SK-N-SH (cell line): ENCODE measurements at regions not wholly inside any gene's neighbourhood (a gene's known extent, or its start where the extent isn't known, plus 50 kb on each side); places are given as distances from the start of the nearest gene placed in this dataset.

ENCODE experiments used
- CTCF ChIA-PET: fragments of 300-600, 350-600 bp; formaldehyde crosslinking; extraction: SDS; loops from one replicate; lab custom pipeline; 2021; lab: Yijun Ruan, JAX
- POLR2A ChIA-PET: fragments of 350-600 bp; sonication (Branson Sonifier 250); formaldehyde crosslinking; extraction: SDS; loops from one replicate; lab custom pipeline; 2020; ENCODE audit warnings: antibody characterized with exemption, inconsistent platforms; lab: Yijun Ruan, JAX
- DNase-seq: peaks from one replicate; pipeline ENCODE4 v3.0.0; 2012
- H2AFZ ChIP-seq: fragments of 200-600 bp; sonication (generic); 2 replicates; pipeline ENCODE4 v1.8.1; 2016; ENCODE audit warnings: antibody characterized with exemption, mild to moderate bottlenecking, low read depth
- H3F3A ChIP-seq: fragments of 200-600 bp; sonication (generic); replicated peaks from 2 replicates; pipeline ENCODE3; 2016; ENCODE audit warnings: antibody characterized with exemption, mild to moderate bottlenecking; ENCODE audit not compliant: insufficient read depth
- H3K27ac ChIP-seq, 2 experiments: fragments of 200-500 bp in 1 of 2; fragments of 200-600 bp in 1 of 2; sonication (Bioruptor generic) in 1 of 2; sonication (generic), shearing (Covaris generic) in 1 of 2; 2 replicates each; pipeline versions ENCODE4 v1.5.1 to v1.6.1; 2014 to 2016; ENCODE audit warnings: low read depth in 2 of 2, inconsistent platforms in 1 of 2, low read length in 1 of 2, mild to moderate bottlenecking in 1 of 2, mixed read lengths in 1 of 2
- H3K27me3 ChIP-seq: fragments of 200-600 bp; sonication (generic), shearing (Covaris generic); 2 replicates; pipeline ENCODE4 v1.6.1; 2016; ENCODE audit warnings: mixed run types; ENCODE audit not compliant: insufficient read depth
- H3K36me3 ChIP-seq, 2 experiments: fragments of 200-500 bp in 1 of 2; fragments of 200-600 bp in 1 of 2; sonication (Bioruptor generic) in 1 of 2; sonication (generic) in 1 of 2; replicated peaks in 1 of 2; 2 replicates each; pipeline versions ENCODE3 to v1.5.1; 2014 to 2016; ENCODE audit warnings: low read length in 1 of 2, mild to moderate bottlenecking in 1 of 2; ENCODE audit not compliant: insufficient read depth in 2 of 2, control insufficient read depth in 1 of 2
- H3K4me1 ChIP-seq, 2 experiments: fragments of 200-500 bp in 1 of 2; fragments of 200-600 bp in 1 of 2; sonication (Bioruptor generic) in 1 of 2; sonication (generic), shearing (Covaris generic) in 1 of 2; 2 replicates each; pipeline versions ENCODE4 v1.5.1 to v1.6.1; 2014 to 2016; ENCODE audit warnings: low read depth in 1 of 2, low read length in 1 of 2, mixed run types in 1 of 2; ENCODE audit not compliant: insufficient read depth in 2 of 2, control insufficient read depth in 1 of 2
- H3K4me2 ChIP-seq: fragments of 200-600 bp; sonication (generic), shearing (Covaris generic); 2 replicates; pipeline ENCODE4 v1.6.1; 2017; ENCODE audit warnings: mixed run types
- H3K4me3 ChIP-seq, 2 experiments: fragments of 200-500 bp in 1 of 2; fragments of 200-600 bp in 1 of 2; sonication (Bioruptor generic) in 1 of 2; sonication (generic), shearing (Covaris generic) in 1 of 2; 2 replicates each; pipeline versions ENCODE4 v1.5.1 to v1.8.1; 2014 to 2016; ENCODE audit warnings: low read depth in 2 of 2, inconsistent platforms in 1 of 2, low read length in 1 of 2, mild to moderate bottlenecking in 1 of 2, mixed read lengths in 1 of 2, moderate library complexity in 1 of 2
- H3K79me2 ChIP-seq: fragments of 200-600 bp; sonication (generic); 2 replicates; pipeline ENCODE4 v1.8.1; 2017; ENCODE audit warnings: mild to moderate bottlenecking; ENCODE audit not compliant: insufficient read depth
- H3K9ac ChIP-seq: fragments of 200-600 bp; sonication (generic); 2 replicates; pipeline ENCODE4 v1.6.1; 2017; ENCODE audit warnings: mixed run types
- H3K9me2 ChIP-seq: fragments of 200-600 bp; sonication (generic); 2 replicates; pipeline ENCODE4 v1.6.1; 2017; ENCODE audit warnings: mixed run types
- H3K9me3 ChIP-seq: fragments of 200-600 bp; sonication (generic); 2 replicates; pipeline ENCODE4 v1.6.1; 2017; ENCODE audit warnings: mixed run types, mild to moderate bottlenecking, moderate library complexity
- H4K20me1 ChIP-seq: fragments of 200-600 bp; sonication (generic); 2 replicates; pipeline ENCODE4 v1.6.1; 2017; ENCODE audit warnings: mild to moderate bottlenecking, mixed run types; ENCODE audit not compliant: insufficient read depth
- EP300 ChIP-seq, 2 experiments: IDR thresholded peaks; 2 replicates each; pipeline versions ENCODE4 v1.4.0 to v1.6.1; 2012; ENCODE audit warnings: borderline replicate concordance in 1 of 2, low read depth in 1 of 2, low read length in 1 of 2
- GATA2 ChIP-seq: sonication (generic); formaldehyde crosslinking; IDR thresholded peaks from 2 replicates; pipeline ENCODE4 v1.5.0; 2020; ENCODE audit warnings: mild to moderate bottlenecking, missing genetic modification reagents
- JUND ChIP-seq: IDR thresholded peaks from 2 replicates; pipeline ENCODE4 v1.4.0; 2012
- MEF2A ChIP-seq: IDR thresholded peaks from 2 replicates; pipeline ENCODE4 v1.4.0; 2012; ENCODE audit warnings: low read depth, borderline replicate concordance
- NRF1 ChIP-seq: IDR thresholded peaks from 2 replicates; pipeline ENCODE4 v1.6.1; 2012; ENCODE audit warnings: low read depth, mild to moderate bottlenecking, low read length
- POLR2AphosphoS5 ChIP-seq: IDR thresholded peaks from 2 replicates; pipeline ENCODE4 v1.6.1; 2012; ENCODE audit warnings: low read depth, low read length
- RAD21 ChIP-seq: IDR thresholded peaks from 2 replicates; pipeline ENCODE4 v1.6.1; 2012; ENCODE audit warnings: mild to moderate bottlenecking, low read length
- RCOR1 ChIP-seq: fragments of 150-350 bp; IDR thresholded peaks from 2 replicates; pipeline ENCODE4 v1.6.1; 2017; ENCODE audit warnings: antibody characterized with exemption, low read length
- SIN3A ChIP-seq: IDR thresholded peaks from 2 replicates; pipeline ENCODE4 v1.6.1; 2012; ENCODE audit warnings: low read depth, mild to moderate bottlenecking, low read length, moderate library complexity, borderline replicate concordance
- SMC3 ChIP-seq: IDR thresholded peaks from 2 replicates; pipeline ENCODE4 v1.6.1; 2012; ENCODE audit warnings: low read depth, low read length, improper control_type of control experiment
- TAF1 ChIP-seq: IDR thresholded peaks from 2 replicates; pipeline ENCODE4 v1.6.1; 2012; ENCODE audit warnings: low read depth, mild to moderate bottlenecking, low read length, moderate library complexity, borderline replicate concordance
- TCF12 ChIP-seq: IDR thresholded peaks from 2 replicates; pipeline ENCODE4 v1.4.0; 2012
- WGBS: methylation state at CpG from one replicate; pipeline ENCODE4 v1.1.6; 2017; ENCODE audit warnings: low lambda C conversion rate; 5-methylcytosine and 5-hydroxymethylcytosine counted together
- TF ChIP-seq, protein P1 (sequence below): IDR thresholded peaks from 2 replicates; pipeline ENCODE4 v1.6.1; 2012; ENCODE audit warnings: mild to moderate bottlenecking, low read depth, low read length, moderate library complexity
- TF ChIP-seq, protein P2 (sequence below): IDR thresholded peaks from 2 replicates; pipeline ENCODE4; 2012
- TF ChIP-seq, protein P3 (sequence below): fragments of 200-600 bp; sonication (generic); IDR thresholded peaks from 2 replicates; pipeline ENCODE4 v1.6.1; 2017; ENCODE audit warnings: antibody characterized with exemption, mild to moderate bottlenecking, moderate library complexity
- TF ChIP-seq, protein P4 (sequence below): fragments of 150-350 bp; IDR thresholded peaks from 2 replicates; pipeline ENCODE4 v1.6.1; 2017; ENCODE audit warnings: antibody characterized with exemption, low read length, low read depth, borderline replicate concordance
- TF ChIP-seq, protein P5 (sequence below): fragments of 150-350 bp; IDR thresholded peaks from 2 replicates; pipeline ENCODE4 v1.6.1; 2016; ENCODE audit warnings: mild to moderate bottlenecking, low read depth, low read length

DNA sequence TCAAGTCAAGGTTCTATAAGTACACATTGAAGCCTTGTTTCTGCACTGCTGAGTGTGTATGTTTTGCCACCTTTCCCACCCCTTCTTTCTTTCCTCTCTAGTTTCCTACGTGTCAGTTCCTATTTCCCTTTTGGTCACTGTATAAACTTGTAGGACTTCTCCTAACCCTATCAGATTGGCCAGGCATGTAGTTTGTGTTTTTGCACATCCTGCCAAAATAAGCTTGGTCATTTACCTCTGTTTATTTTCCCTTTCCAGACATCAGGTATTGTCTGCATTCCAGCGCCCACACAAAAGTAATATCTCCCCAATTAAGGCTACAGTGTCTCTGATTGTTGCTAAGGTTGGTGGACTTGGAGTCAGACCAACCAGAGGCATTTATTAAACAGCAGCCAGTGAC, 252.9 kb upstream of the MPDZ start (continued):
- TF ChIP-seq, protein P1, sequence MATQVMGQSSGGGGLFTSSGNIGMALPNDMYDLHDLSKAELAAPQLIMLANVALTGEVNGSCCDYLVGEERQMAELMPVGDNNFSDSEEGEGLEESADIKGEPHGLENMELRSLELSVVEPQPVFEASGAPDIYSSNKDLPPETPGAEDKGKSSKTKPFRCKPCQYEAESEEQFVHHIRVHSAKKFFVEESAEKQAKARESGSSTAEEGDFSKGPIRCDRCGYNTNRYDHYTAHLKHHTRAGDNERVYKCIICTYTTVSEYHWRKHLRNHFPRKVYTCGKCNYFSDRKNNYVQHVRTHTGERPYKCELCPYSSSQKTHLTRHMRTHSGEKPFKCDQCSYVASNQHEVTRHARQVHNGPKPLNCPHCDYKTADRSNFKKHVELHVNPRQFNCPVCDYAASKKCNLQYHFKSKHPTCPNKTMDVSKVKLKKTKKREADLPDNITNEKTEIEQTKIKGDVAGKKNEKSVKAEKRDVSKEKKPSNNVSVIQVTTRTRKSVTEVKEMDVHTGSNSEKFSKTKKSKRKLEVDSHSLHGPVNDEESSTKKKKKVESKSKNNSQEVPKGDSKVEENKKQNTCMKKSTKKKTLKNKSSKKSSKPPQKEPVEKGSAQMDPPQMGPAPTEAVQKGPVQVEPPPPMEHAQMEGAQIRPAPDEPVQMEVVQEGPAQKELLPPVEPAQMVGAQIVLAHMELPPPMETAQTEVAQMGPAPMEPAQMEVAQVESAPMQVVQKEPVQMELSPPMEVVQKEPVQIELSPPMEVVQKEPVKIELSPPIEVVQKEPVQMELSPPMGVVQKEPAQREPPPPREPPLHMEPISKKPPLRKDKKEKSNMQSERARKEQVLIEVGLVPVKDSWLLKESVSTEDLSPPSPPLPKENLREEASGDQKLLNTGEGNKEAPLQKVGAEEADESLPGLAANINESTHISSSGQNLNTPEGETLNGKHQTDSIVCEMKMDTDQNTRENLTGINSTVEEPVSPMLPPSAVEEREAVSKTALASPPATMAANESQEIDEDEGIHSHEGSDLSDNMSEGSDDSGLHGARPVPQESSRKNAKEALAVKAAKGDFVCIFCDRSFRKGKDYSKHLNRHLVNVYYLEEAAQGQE = no peak
- TF ChIP-seq TCF12 (no peak), GATA2 (CRISPR knock-in tag) (no peak), SMC3 (no peak), MEF2A (no peak)
- TF ChIP-seq, protein P2, sequence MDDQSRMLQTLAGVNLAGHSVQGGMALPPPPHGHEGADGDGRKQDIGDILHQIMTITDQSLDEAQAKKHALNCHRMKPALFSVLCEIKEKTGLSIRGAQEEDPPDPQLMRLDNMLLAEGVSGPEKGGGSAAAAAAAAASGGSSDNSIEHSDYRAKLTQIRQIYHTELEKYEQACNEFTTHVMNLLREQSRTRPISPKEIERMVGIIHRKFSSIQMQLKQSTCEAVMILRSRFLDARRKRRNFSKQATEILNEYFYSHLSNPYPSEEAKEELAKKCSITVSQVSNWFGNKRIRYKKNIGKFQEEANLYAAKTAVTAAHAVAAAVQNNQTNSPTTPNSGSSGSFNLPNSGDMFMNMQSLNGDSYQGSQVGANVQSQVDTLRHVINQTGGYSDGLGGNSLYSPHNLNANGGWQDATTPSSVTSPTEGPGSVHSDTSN = no peak
- TF ChIP-seq, protein P3, sequence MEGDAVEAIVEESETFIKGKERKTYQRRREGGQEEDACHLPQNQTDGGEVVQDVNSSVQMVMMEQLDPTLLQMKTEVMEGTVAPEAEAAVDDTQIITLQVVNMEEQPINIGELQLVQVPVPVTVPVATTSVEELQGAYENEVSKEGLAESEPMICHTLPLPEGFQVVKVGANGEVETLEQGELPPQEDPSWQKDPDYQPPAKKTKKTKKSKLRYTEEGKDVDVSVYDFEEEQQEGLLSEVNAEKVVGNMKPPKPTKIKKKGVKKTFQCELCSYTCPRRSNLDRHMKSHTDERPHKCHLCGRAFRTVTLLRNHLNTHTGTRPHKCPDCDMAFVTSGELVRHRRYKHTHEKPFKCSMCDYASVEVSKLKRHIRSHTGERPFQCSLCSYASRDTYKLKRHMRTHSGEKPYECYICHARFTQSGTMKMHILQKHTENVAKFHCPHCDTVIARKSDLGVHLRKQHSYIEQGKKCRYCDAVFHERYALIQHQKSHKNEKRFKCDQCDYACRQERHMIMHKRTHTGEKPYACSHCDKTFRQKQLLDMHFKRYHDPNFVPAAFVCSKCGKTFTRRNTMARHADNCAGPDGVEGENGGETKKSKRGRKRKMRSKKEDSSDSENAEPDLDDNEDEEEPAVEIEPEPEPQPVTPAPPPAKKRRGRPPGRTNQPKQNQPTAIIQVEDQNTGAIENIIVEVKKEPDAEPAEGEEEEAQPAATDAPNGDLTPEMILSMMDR = no peak
- TF ChIP-seq, protein P4, sequence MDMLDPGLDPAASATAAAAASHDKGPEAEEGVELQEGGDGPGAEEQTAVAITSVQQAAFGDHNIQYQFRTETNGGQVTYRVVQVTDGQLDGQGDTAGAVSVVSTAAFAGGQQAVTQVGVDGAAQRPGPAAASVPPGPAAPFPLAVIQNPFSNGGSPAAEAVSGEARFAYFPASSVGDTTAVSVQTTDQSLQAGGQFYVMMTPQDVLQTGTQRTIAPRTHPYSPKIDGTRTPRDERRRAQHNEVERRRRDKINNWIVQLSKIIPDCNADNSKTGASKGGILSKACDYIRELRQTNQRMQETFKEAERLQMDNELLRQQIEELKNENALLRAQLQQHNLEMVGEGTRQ = no peak

DNA sequence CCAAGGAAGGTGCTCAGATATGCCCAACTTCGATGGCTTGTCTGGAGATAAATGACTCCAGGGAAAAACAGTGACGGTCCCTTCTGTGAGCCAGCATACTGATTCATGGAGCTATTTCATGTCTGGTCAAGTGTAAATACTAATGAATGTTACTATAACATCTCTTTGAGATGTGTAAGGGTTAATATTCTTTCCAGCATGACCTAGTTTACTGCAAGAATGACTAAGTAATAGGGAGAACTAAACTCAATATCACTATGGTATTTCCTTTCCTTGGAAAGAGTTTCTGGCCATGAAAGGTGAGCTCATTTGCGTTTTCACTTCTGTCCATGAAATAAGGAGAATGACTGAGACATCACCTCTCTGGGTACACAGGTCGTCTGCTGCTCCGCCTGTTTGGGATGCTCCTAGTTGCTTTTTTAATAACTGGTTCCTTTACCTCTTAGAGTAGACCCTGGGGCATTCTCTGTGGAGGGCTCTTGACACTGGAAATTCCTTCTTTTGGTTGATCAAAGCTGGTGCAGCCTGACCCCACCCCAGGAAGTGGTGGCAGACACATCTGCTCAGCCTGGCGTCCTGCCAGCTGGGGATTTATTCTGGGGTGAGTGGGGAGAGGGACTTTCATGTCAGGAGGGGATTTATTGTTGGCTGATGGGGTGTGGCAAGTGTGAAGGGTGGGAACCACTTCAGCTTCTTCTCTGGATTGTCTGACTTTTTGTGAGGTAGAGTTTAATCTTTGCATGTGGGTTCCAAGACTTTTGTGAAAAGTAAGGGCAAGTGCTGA, 250.0 kb upstream of the MPDZ start:
- no peaks in the 10 kb centered on the region for H3F3A ChIP-seq
- 59% methylated on average over 6 of the region's 6 CpGs for WGBS
- no peak overlapping the region for H3K9ac ChIP-seq
- no peak for DNase-seq
- H2AFZ ChIP-seq = no peak overlapping the region
- no peaks in the 10 kb centered on the region for H4K20me1 ChIP-seq
- no peak overlapping the region for H3K4me2 ChIP-seq
- H3K4me1 ChIP-seq = no peaks in the 10 kb centered on the region
- no peak overlapping the region for H3K27ac ChIP-seq
- no peaks in the 10 kb centered on the region for H3K27me3 ChIP-seq
- H3K36me3 ChIP-seq = no peaks in the 10 kb centered on the region
- ChIA-PET POLR2A (no interaction called here), CTCF (interaction anchor here (0.7 to 1.7 kb wide), 3 partner anchors 16 to 25 kb away, joined by 3 to 4 read pairs (median 3); no protein-coding TSS in a partner anchor)
- H3K9me3 ChIP-seq = no peaks in the 10 kb centered on the region
- no peaks in the 10 kb centered on the region for H3K79me2 ChIP-seq
- no peak overlapping the region for H3K4me3 ChIP-seq
- no peaks in the 10 kb centered on the region for H3K9me2 ChIP-seq
- TF ChIP-seq NRF1 (no peak), POLR2AphosphoS5 (no peak), RAD21 (no peak), EP300 (IDR thresholded peaks at IDR 0.05; ENCODE audit: borderline replicate concordance in 1 of 2, low read depth in 1 of 2, low read length in 1 of 2) (no peak), RCOR1 (no peak), TAF1 (no peak), TCF12 (no peak), SIN3A (no peak), SMC3 (no peak), JUND (no peak)
- TF ChIP-seq, protein P3 = no peak
- TF ChIP-seq, protein P5, sequence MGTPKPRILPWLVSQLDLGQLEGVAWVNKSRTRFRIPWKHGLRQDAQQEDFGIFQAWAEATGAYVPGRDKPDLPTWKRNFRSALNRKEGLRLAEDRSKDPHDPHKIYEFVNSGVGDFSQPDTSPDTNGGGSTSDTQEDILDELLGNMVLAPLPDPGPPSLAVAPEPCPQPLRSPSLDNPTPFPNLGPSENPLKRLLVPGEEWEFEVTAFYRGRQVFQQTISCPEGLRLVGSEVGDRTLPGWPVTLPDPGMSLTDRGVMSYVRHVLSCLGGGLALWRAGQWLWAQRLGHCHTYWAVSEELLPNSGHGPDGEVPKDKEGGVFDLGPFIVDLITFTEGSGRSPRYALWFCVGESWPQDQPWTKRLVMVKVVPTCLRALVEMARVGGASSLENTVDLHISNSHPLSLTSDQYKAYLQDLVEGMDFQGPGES = no peak
- TF ChIP-seq, protein P4 = no peak
